Heart left ventricle (tissue), 16 donors: ENCODE measurements at regions not wholly inside any gene's neighbourhood (a gene's known extent, or its start where the extent isn't known, plus 50 kb on each side); places are given as distances from the start of the nearest gene placed in this dataset.

Source experiments
- ATAC-seq, 4 donors: fragments of 200-7000 bp; cut with Tn5 transposase; one replicate each; pipeline ENCODE4 v1.9.1; 2020 to 2022; ENCODE audit warnings: moderate library complexity in 4 of 4, mild to moderate bottlenecking in 3 of 4, moderate number of reproducible peaks in 1 of 4
- DNase-seq, 5 donors: peaks; one replicate each; pipeline ENCODE4 v3.0.0-alpha.2; 2020
- H3K27ac ChIP-seq, 12 donors: fragments of 200-600 bp; sonication (generic) in 4 of 12; one replicate each; pipeline versions ENCODE4 v1.5.0 to v1.8.0; 2016 to 2022; ENCODE audit warnings: mild to moderate bottlenecking in 2 of 12
- H3K27me3 ChIP-seq, 9 donors: fragments of 200-600 bp; sonication (generic) in 2 of 9; one replicate each; pipeline versions ENCODE4 v1.5.1 to v1.8.0; 2016 to 2022; ENCODE audit warnings: mild to moderate bottlenecking in 3 of 9
- H3K36me3 ChIP-seq, 9 donors: fragments of 200-600 bp; sonication (generic) in 2 of 9; one replicate each; pipeline versions ENCODE4 v1.5.0 to v1.8.0; 2018 to 2022; ENCODE audit warnings: mild to moderate bottlenecking in 2 of 9
- H3K4me1 ChIP-seq, 12 donors: fragments of 200-600 bp; sonication (generic) in 4 of 12; one replicate each; pipeline versions ENCODE4 v1.5.0 to v1.8.0; 2016 to 2022; ENCODE audit warnings: mild to moderate bottlenecking in 3 of 12
- H3K4me3 ChIP-seq, 12 donors: fragments of 200-600 bp; sonication (generic) in 4 of 12; one replicate each; pipeline versions ENCODE4 v1.5.0 to v1.8.0; 2017 to 2022; ENCODE audit warnings: mild to moderate bottlenecking in 9 of 12, moderate library complexity in 4 of 12
- H3K9me3 ChIP-seq, 12 donors: fragments of 200-600 bp; sonication (generic) in 4 of 12; one replicate each; pipeline versions ENCODE4 v1.5.0 to v1.8.0; 2016 to 2022; ENCODE audit warnings: mild to moderate bottlenecking in 1 of 12
- CTCF ChIP-seq, 12 donors: fragments of 200-600 bp; sonication (generic) in 4 of 12; IDR thresholded peaks; one replicate each; pipeline versions ENCODE4 v1.5.0 to v1.8.0; 2018 to 2022; ENCODE audit warnings: antibody characterized with exemption in 12 of 12, mild to moderate bottlenecking in 5 of 12
- POLR2A ChIP-seq, 2 donors: fragments of 450-650 bp; IDR thresholded peaks; one replicate each; pipeline ENCODE4 v1.6.1; 2017; ENCODE audit warnings: antibody characterized with exemption in 2 of 2, mild to moderate bottlenecking in 2 of 2, moderate library complexity in 2 of 2
- WGBS, 4 donors: extraction: QIAGEN DNeasy Blood & Tissue Kit in 2 of 4; methylation state at CpG; one replicate each; pipeline versions ENCODE4 v1.1.5 to v1.1.7; 2013 to 2018; 5-methylcytosine and 5-hydroxymethylcytosine counted together
- intact Hi-C, 10 donors: fragments of 100-400 bp; cut with DNase I; formaldehyde crosslinking; loops; one replicate each; pipeline versions ENCODE4 v1.11.1 to v1.14.2; 2022
- donor health status: ischemic (EF 13 %, LVEDD 7.1; RV severe dilation, severe dysfunction).
- donor health status: healthy with polysubstance abuse.
- donor health status: DM: no; HTN: yes; CAD: no.
- donor health status: DM: no; HTN: no; CAD: no.
- donor health status: ischemic (EF 25% LVEDD 6.9; RV normal size, moderate dysfunction).
- donor health status: ischemic (EF 25% LVEDD 5.7; RV mildly dilated, moderate dysfunction).
- donor health status: healthy.
- donor health status: DM: yes; HTN: yes; CAD: no.
- donor health status: ischemic (EF 35%, LVEDD 5.7; RV mildly dilated, moderate dysfunction).
- donor health status: nonischemic (EF 11% LVEDD 7.7; RV severe dilation, severe dysfunction).
- donor health status: DM: yes; HTN: yes; CAD: no.
- donor health status: PGD.
- donor health status: ischemic (EF 29% LVEDD 5.4; RV normal size, mild dysfunction).
- donor health status: nonischemic (EF 23%, LVEDD 6.1; RV moderate dilation, normal function).

- Histone ChIP-seq H3K36me3 (no peaks in the 10 kb centered on the region), H3K27me3 (peaks cover 0 to 4% (median 0%) of the 10 kb centered on the region in 9 donors), H3K4me3 (no peak overlapping the region), H3K4me1 (no peaks in the 10 kb centered on the region), H3K9me3 (peaks cover 0 to 15% (median 2%) of the 10 kb centered on the region in 12 donors), H3K27ac (no peak overlapping the region)
- WGBS, 4 donors, result 56 to 70% (median 61%) methylated on average over 1 of the region's 1 CpG
- intact Hi-C loops, result no loop called here
- ATAC-seq, result no peak
- TF ChIP-seq CTCF (IDR thresholded peaks at IDR 0.05) (no peak), POLR2A (IDR thresholded peaks at IDR 0.05) (no peak)
- no peak for DNase-seq
These were observed 468.9 kb upstream of the MYT1L start for GRCh38 chr2:2800001-2800400.

- Histone ChIP-seq H3K9me3 (peaks cover 0 to 15% (median 2%) of the 10 kb centered on the region in 12 donors), H3K4me3 (no peak overlapping the region), H3K36me3 (no peaks in the 10 kb centered on the region), H3K27me3 (peaks cover 0 to 2% (median 0%) of the 10 kb centered on the region in 9 donors), H3K27ac (no peak overlapping the region), H3K4me1 (no peaks in the 10 kb centered on the region)
- DNase-seq (no peak), ATAC-seq (no peak)
- intact Hi-C loops, result no loop called here
- TF ChIP-seq POLR2A (IDR thresholded peaks at IDR 0.05) (no peak), CTCF (IDR thresholded peaks at IDR 0.05) (no peak)
- WGBS, 4 donors, result 83 to 85% (median 84%) methylated on average over 8 to 10 of the region's 10 CpGs
These were observed 468.1 kb upstream of the MYT1L start for GRCh38 chr2:2799151-2799697.

GRCh38 chr2:2798337-2798736, 467.3 kb upstream of the MYT1L start:
- no peak for DNase-seq
- TF ChIP-seq POLR2A (IDR thresholded peaks at IDR 0.05) (no peak), CTCF (IDR thresholded peaks at IDR 0.05) (no peak)
- Histone ChIP-seq H3K4me3 (no peak overlapping the region), H3K4me1 (no peaks in the 10 kb centered on the region), H3K36me3 (no peaks in the 10 kb centered on the region), H3K27ac (no peak overlapping the region), H3K9me3 (peaks cover 0 to 14% (median 2%) of the 10 kb centered on the region in 12 donors), H3K27me3 (peaks cover 0 to 2% (median 0%) of the 10 kb centered on the region in 9 donors)
- 80 to 96% (median 88%) methylated on average over 2 of the region's 2 CpGs for WGBS, 4 donors
- no peak for ATAC-seq
- intact Hi-C loops, result no loop called here

GRCh38 chr2:2797797-2798196, 466.7 kb upstream of the MYT1L start:
- intact Hi-C loops, result no loop called here
- H3K36me3 ChIP-seq, result no peaks in the 10 kb centered on the region
- peaks cover 0 to 8% (median 2%) of the 10 kb centered on the region in 12 donors for H3K9me3 ChIP-seq
- no peak for TF ChIP-seq CTCF (IDR thresholded peaks at IDR 0.05)
- no peak for TF ChIP-seq POLR2A (IDR thresholded peaks at IDR 0.05)
- H3K4me3 ChIP-seq, result no peak overlapping the region
- 79 to 85% (median 81%) methylated on average over 5 of the region's 5 CpGs for WGBS, 4 donors
- H3K27me3 ChIP-seq, result peaks cover 0 to 2% (median 0%) of the 10 kb centered on the region in 9 donors
- no peaks in the 10 kb centered on the region for H3K4me1 ChIP-seq
- no peak for ATAC-seq
- H3K27ac ChIP-seq, result no peak overlapping the region
- DNase-seq, result no peak
